SK-N-SH (cell line): ENCODE measurements at regions not wholly inside any gene's neighbourhood (a gene's known extent, or its start where the extent isn't known, plus 50 kb on each side); places are given as distances from the start of the nearest gene placed in this dataset.

Experiments used
- CTCF ChIA-PET: fragments of 300-600, 350-600 bp; formaldehyde crosslinking; extraction: SDS; loops from one replicate; lab custom pipeline; 2021; lab: Yijun Ruan, JAX
- POLR2A ChIA-PET: fragments of 350-600 bp; sonication (Branson Sonifier 250); formaldehyde crosslinking; extraction: SDS; loops from one replicate; lab custom pipeline; 2020; ENCODE audit warnings: antibody characterized with exemption, inconsistent platforms; lab: Yijun Ruan, JAX
- DNase-seq: peaks from one replicate; pipeline ENCODE4 v3.0.0; 2012
- H2AFZ ChIP-seq: fragments of 200-600 bp; sonication (generic); 2 replicates; pipeline ENCODE4 v1.8.1; 2016; ENCODE audit warnings: antibody characterized with exemption, mild to moderate bottlenecking, low read depth
- H3F3A ChIP-seq: fragments of 200-600 bp; sonication (generic); replicated peaks from 2 replicates; pipeline ENCODE3; 2016; ENCODE audit warnings: antibody characterized with exemption, mild to moderate bottlenecking; ENCODE audit not compliant: insufficient read depth
- H3K27ac ChIP-seq, 2 experiments: fragments of 200-500 bp in 1 of 2; fragments of 200-600 bp in 1 of 2; sonication (Bioruptor generic) in 1 of 2; sonication (generic), shearing (Covaris generic) in 1 of 2; 2 replicates each; pipeline versions ENCODE4 v1.5.1 to v1.6.1; 2014 to 2016; ENCODE audit warnings: low read depth in 2 of 2, inconsistent platforms in 1 of 2, low read length in 1 of 2, mild to moderate bottlenecking in 1 of 2, mixed read lengths in 1 of 2
- H3K27me3 ChIP-seq: fragments of 200-600 bp; sonication (generic), shearing (Covaris generic); 2 replicates; pipeline ENCODE4 v1.6.1; 2016; ENCODE audit warnings: mixed run types; ENCODE audit not compliant: insufficient read depth
- H3K36me3 ChIP-seq, 2 experiments: fragments of 200-500 bp in 1 of 2; fragments of 200-600 bp in 1 of 2; sonication (Bioruptor generic) in 1 of 2; sonication (generic) in 1 of 2; replicated peaks in 1 of 2; 2 replicates each; pipeline versions ENCODE3 to v1.5.1; 2014 to 2016; ENCODE audit warnings: low read length in 1 of 2, mild to moderate bottlenecking in 1 of 2; ENCODE audit not compliant: insufficient read depth in 2 of 2, control insufficient read depth in 1 of 2
- H3K4me1 ChIP-seq, 2 experiments: fragments of 200-500 bp in 1 of 2; fragments of 200-600 bp in 1 of 2; sonication (Bioruptor generic) in 1 of 2; sonication (generic), shearing (Covaris generic) in 1 of 2; 2 replicates each; pipeline versions ENCODE4 v1.5.1 to v1.6.1; 2014 to 2016; ENCODE audit warnings: low read depth in 1 of 2, low read length in 1 of 2, mixed run types in 1 of 2; ENCODE audit not compliant: insufficient read depth in 2 of 2, control insufficient read depth in 1 of 2
- H3K4me2 ChIP-seq: fragments of 200-600 bp; sonication (generic), shearing (Covaris generic); 2 replicates; pipeline ENCODE4 v1.6.1; 2017; ENCODE audit warnings: mixed run types
- H3K4me3 ChIP-seq, 2 experiments: fragments of 200-500 bp in 1 of 2; fragments of 200-600 bp in 1 of 2; sonication (Bioruptor generic) in 1 of 2; sonication (generic), shearing (Covaris generic) in 1 of 2; 2 replicates each; pipeline versions ENCODE4 v1.5.1 to v1.8.1; 2014 to 2016; ENCODE audit warnings: low read depth in 2 of 2, inconsistent platforms in 1 of 2, low read length in 1 of 2, mild to moderate bottlenecking in 1 of 2, mixed read lengths in 1 of 2, moderate library complexity in 1 of 2
- H3K79me2 ChIP-seq: fragments of 200-600 bp; sonication (generic); 2 replicates; pipeline ENCODE4 v1.8.1; 2017; ENCODE audit warnings: mild to moderate bottlenecking; ENCODE audit not compliant: insufficient read depth
- H3K9ac ChIP-seq: fragments of 200-600 bp; sonication (generic); 2 replicates; pipeline ENCODE4 v1.6.1; 2017; ENCODE audit warnings: mixed run types
- H3K9me2 ChIP-seq: fragments of 200-600 bp; sonication (generic); 2 replicates; pipeline ENCODE4 v1.6.1; 2017; ENCODE audit warnings: mixed run types
- H3K9me3 ChIP-seq: fragments of 200-600 bp; sonication (generic); 2 replicates; pipeline ENCODE4 v1.6.1; 2017; ENCODE audit warnings: mixed run types, mild to moderate bottlenecking, moderate library complexity
- H4K20me1 ChIP-seq: fragments of 200-600 bp; sonication (generic); 2 replicates; pipeline ENCODE4 v1.6.1; 2017; ENCODE audit warnings: mild to moderate bottlenecking, mixed run types; ENCODE audit not compliant: insufficient read depth
- ELF1 ChIP-seq: IDR thresholded peaks from 2 replicates; pipeline ENCODE4 v1.4.0; 2012
- EP300 ChIP-seq, 2 experiments: IDR thresholded peaks; 2 replicates each; pipeline versions ENCODE4 v1.4.0 to v1.6.1; 2012; ENCODE audit warnings: borderline replicate concordance in 1 of 2, low read depth in 1 of 2, low read length in 1 of 2
- FOXJ3 ChIP-seq: sonication (generic); formaldehyde crosslinking; IDR thresholded peaks from 2 replicates; pipeline ENCODE4 v1.5.1; 2020; ENCODE audit warnings: mild to moderate bottlenecking, missing genetic modification reagents
- GATA2 ChIP-seq: sonication (generic); formaldehyde crosslinking; IDR thresholded peaks from 2 replicates; pipeline ENCODE4 v1.5.0; 2020; ENCODE audit warnings: mild to moderate bottlenecking, missing genetic modification reagents
- JUND ChIP-seq: IDR thresholded peaks from 2 replicates; pipeline ENCODE4 v1.4.0; 2012
- MEF2A ChIP-seq: IDR thresholded peaks from 2 replicates; pipeline ENCODE4 v1.4.0; 2012; ENCODE audit warnings: low read depth, borderline replicate concordance
- NFIC ChIP-seq: IDR thresholded peaks from 2 replicates; pipeline ENCODE4 v1.4.0; 2012; ENCODE audit warnings: borderline replicate concordance
- NRF1 ChIP-seq: IDR thresholded peaks from 2 replicates; pipeline ENCODE4 v1.6.1; 2012; ENCODE audit warnings: low read depth, mild to moderate bottlenecking, low read length
- RFX5 ChIP-seq: IDR thresholded peaks from 2 replicates; pipeline ENCODE4 v1.6.1; 2012; ENCODE audit warnings: mild to moderate bottlenecking, improper control_type of control experiment, low read length
- RXRA ChIP-seq: IDR thresholded peaks from 2 replicates; pipeline ENCODE4 v1.4.0; 2012; ENCODE audit warnings: low read depth, mild to moderate bottlenecking, borderline replicate concordance
- TAF1 ChIP-seq: IDR thresholded peaks from 2 replicates; pipeline ENCODE4 v1.6.1; 2012; ENCODE audit warnings: low read depth, mild to moderate bottlenecking, low read length, moderate library complexity, borderline replicate concordance
- TCF12 ChIP-seq: IDR thresholded peaks from 2 replicates; pipeline ENCODE4 v1.4.0; 2012
- WGBS: methylation state at CpG from one replicate; pipeline ENCODE4 v1.1.6; 2017; ENCODE audit warnings: low lambda C conversion rate; 5-methylcytosine and 5-hydroxymethylcytosine counted together
- TF ChIP-seq, protein P1 (sequence below): IDR thresholded peaks from 2 replicates; pipeline ENCODE4 v1.6.1; 2012; ENCODE audit warnings: mild to moderate bottlenecking, low read depth, low read length, moderate library complexity
- TF ChIP-seq, protein P2 (sequence below): fragments of 200-600 bp; sonication (generic); IDR thresholded peaks from 2 replicates; pipeline ENCODE4 v1.6.1; 2017; ENCODE audit warnings: antibody characterized with exemption, mild to moderate bottlenecking, moderate library complexity
- TF ChIP-seq, protein P3 (sequence below): IDR thresholded peaks from 2 replicates; pipeline ENCODE4 v1.4.0; 2012; ENCODE audit warnings: low read depth, borderline replicate concordance
- TF ChIP-seq, protein P4 (sequence below): fragments of 150-350 bp; IDR thresholded peaks from 2 replicates; pipeline ENCODE4 v1.6.1; 2017; ENCODE audit warnings: antibody characterized with exemption, low read length, low read depth, borderline replicate concordance
- TF ChIP-seq, protein P5 (sequence below): IDR thresholded peaks from 2 replicates; pipeline ENCODE4 v1.4.0; 2012; ENCODE audit warnings: low read depth
- TF ChIP-seq, protein P6 (sequence below): IDR thresholded peaks from 2 replicates; pipeline ENCODE4; 2012
- TF ChIP-seq, protein P7 (sequence below): fragments of 150-350 bp; IDR thresholded peaks from 2 replicates; pipeline ENCODE4 v1.6.1; 2016; ENCODE audit warnings: mild to moderate bottlenecking, low read depth, low read length

DNA sequence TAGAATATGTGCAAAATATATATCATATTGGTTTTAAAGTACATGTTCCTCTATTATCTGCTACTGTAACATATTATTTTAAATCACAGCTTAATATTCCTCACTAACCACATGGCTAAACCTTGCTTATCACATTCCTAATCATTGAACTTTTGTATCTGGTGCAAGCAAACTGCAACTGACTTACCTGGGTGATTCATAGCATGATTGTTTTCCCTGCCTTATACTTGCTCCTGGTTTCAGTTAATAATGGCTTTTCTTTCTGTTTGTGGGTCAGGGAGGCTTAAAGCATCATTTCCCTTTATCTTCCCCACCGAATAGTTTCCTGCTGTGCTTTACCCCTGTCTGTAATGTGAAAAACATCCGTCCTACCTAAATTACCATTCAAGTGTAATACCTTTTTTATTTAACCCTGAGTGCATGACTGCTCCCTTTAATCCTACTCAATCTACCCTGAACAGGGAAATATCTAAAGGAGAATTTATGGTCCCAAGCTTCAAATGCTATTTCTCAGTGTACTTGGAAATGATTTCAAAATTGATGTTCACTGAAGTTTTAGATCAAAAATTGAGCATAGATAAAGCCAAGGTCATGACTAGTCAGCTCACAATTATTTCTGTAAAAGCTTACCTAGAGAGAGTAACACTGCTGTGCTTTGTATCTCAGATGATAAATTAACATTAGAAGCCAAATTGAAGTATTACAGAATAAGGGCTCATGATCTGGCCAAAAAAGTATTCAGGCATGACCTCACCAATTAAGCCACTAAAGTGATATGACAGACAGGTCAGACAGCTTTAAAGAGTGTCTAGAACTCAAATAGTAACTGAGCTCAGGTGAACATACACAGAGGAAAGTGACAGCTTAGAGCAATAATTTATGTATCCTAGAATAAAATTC lies 507.1 kb downstream of the BRINP3 start:
- Histone ChIP-seq H3K27ac (no peak overlapping the region), H4K20me1 (no peaks in the 10 kb centered on the region), H3K9ac (no peak overlapping the region), H3K9me2 (no peaks in the 10 kb centered on the region), H3F3A (no peaks in the 10 kb centered on the region), H3K27me3 (no peaks in the 10 kb centered on the region), H3K9me3 (no peaks in the 10 kb centered on the region; the same call in 1 of the 2 replicates), H3K79me2 (no peaks in the 10 kb centered on the region), H3K4me3 (no peak overlapping the region), H3K4me2 (no peak overlapping the region), H2AFZ (no peak overlapping the region), H3K4me1 (no peaks in the 10 kb centered on the region), H3K36me3 (no peaks in the 10 kb centered on the region)
- 69% methylated on average over 2 of the region's 2 CpGs for WGBS
- TF ChIP-seq FOXJ3: no peak
- TF ChIP-seq, protein P1, sequence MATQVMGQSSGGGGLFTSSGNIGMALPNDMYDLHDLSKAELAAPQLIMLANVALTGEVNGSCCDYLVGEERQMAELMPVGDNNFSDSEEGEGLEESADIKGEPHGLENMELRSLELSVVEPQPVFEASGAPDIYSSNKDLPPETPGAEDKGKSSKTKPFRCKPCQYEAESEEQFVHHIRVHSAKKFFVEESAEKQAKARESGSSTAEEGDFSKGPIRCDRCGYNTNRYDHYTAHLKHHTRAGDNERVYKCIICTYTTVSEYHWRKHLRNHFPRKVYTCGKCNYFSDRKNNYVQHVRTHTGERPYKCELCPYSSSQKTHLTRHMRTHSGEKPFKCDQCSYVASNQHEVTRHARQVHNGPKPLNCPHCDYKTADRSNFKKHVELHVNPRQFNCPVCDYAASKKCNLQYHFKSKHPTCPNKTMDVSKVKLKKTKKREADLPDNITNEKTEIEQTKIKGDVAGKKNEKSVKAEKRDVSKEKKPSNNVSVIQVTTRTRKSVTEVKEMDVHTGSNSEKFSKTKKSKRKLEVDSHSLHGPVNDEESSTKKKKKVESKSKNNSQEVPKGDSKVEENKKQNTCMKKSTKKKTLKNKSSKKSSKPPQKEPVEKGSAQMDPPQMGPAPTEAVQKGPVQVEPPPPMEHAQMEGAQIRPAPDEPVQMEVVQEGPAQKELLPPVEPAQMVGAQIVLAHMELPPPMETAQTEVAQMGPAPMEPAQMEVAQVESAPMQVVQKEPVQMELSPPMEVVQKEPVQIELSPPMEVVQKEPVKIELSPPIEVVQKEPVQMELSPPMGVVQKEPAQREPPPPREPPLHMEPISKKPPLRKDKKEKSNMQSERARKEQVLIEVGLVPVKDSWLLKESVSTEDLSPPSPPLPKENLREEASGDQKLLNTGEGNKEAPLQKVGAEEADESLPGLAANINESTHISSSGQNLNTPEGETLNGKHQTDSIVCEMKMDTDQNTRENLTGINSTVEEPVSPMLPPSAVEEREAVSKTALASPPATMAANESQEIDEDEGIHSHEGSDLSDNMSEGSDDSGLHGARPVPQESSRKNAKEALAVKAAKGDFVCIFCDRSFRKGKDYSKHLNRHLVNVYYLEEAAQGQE: no peak
- TF ChIP-seq, protein P2, sequence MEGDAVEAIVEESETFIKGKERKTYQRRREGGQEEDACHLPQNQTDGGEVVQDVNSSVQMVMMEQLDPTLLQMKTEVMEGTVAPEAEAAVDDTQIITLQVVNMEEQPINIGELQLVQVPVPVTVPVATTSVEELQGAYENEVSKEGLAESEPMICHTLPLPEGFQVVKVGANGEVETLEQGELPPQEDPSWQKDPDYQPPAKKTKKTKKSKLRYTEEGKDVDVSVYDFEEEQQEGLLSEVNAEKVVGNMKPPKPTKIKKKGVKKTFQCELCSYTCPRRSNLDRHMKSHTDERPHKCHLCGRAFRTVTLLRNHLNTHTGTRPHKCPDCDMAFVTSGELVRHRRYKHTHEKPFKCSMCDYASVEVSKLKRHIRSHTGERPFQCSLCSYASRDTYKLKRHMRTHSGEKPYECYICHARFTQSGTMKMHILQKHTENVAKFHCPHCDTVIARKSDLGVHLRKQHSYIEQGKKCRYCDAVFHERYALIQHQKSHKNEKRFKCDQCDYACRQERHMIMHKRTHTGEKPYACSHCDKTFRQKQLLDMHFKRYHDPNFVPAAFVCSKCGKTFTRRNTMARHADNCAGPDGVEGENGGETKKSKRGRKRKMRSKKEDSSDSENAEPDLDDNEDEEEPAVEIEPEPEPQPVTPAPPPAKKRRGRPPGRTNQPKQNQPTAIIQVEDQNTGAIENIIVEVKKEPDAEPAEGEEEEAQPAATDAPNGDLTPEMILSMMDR: no peak
- TF ChIP-seq, protein P3, sequence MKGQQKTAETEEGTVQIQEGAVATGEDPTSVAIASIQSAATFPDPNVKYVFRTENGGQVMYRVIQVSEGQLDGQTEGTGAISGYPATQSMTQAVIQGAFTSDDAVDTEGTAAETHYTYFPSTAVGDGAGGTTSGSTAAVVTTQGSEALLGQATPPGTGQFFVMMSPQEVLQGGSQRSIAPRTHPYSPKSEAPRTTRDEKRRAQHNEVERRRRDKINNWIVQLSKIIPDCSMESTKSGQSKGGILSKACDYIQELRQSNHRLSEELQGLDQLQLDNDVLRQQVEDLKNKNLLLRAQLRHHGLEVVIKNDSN: no peak
- TF ChIP-seq RXRA: no peak
- TF ChIP-seq TCF12: no peak
- TF ChIP-seq, protein P4, sequence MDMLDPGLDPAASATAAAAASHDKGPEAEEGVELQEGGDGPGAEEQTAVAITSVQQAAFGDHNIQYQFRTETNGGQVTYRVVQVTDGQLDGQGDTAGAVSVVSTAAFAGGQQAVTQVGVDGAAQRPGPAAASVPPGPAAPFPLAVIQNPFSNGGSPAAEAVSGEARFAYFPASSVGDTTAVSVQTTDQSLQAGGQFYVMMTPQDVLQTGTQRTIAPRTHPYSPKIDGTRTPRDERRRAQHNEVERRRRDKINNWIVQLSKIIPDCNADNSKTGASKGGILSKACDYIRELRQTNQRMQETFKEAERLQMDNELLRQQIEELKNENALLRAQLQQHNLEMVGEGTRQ: no peak
- no peak for TF ChIP-seq GATA2 (CRISPR knock-in tag)
- TF ChIP-seq, protein P5, sequence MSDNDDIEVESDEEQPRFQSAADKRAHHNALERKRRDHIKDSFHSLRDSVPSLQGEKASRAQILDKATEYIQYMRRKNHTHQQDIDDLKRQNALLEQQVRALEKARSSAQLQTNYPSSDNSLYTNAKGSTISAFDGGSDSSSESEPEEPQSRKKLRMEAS: no peak
- no peak for TF ChIP-seq RFX5
- TF ChIP-seq, protein P6, sequence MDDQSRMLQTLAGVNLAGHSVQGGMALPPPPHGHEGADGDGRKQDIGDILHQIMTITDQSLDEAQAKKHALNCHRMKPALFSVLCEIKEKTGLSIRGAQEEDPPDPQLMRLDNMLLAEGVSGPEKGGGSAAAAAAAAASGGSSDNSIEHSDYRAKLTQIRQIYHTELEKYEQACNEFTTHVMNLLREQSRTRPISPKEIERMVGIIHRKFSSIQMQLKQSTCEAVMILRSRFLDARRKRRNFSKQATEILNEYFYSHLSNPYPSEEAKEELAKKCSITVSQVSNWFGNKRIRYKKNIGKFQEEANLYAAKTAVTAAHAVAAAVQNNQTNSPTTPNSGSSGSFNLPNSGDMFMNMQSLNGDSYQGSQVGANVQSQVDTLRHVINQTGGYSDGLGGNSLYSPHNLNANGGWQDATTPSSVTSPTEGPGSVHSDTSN: no peak
- TF ChIP-seq, protein P7, sequence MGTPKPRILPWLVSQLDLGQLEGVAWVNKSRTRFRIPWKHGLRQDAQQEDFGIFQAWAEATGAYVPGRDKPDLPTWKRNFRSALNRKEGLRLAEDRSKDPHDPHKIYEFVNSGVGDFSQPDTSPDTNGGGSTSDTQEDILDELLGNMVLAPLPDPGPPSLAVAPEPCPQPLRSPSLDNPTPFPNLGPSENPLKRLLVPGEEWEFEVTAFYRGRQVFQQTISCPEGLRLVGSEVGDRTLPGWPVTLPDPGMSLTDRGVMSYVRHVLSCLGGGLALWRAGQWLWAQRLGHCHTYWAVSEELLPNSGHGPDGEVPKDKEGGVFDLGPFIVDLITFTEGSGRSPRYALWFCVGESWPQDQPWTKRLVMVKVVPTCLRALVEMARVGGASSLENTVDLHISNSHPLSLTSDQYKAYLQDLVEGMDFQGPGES: no peak
- no peak for TF ChIP-seq NFIC
- no peak for TF ChIP-seq MEF2A
- TF ChIP-seq EP300 (IDR thresholded peaks at IDR 0.05; ENCODE audit: borderline replicate concordance in 1 of 2, low read depth in 1 of 2, low read length in 1 of 2): no peak
- TF ChIP-seq NRF1: no peak
- no peak for TF ChIP-seq ELF1
- TF ChIP-seq JUND: no peak
- no peak for TF ChIP-seq TAF1
- POLR2A ChIA-PET: interaction anchor here (0.7 kb wide), 1 partner anchor 151 kb away, joined by 3 read pairs; no protein-coding TSS in a partner anchor
- no peak for DNase-seq
- CTCF ChIA-PET: interaction anchor here (0.6 kb wide), 1 partner anchor 763 kb away, joined by 3 read pairs; no protein-coding TSS in a partner anchor
